Left colon (tissue), 2 donors: ENCODE measurements at regions not wholly inside any gene's neighbourhood (a gene's known extent, or its start where the extent isn't known, plus 50 kb on each side); places are given as distances from the start of the nearest gene placed in this dataset.
"Not testable (repeated sequence)": the region's sequence is repeated elsewhere in the genome, so short reads cannot be mapped to it uniquely, and the experiment has no call there.

Experiments
- ATAC-seq: fragments of 200-7000 bp; cut with Tn5 transposase; one replicate; pipeline ENCODE4 v1.9.1; 2020; ENCODE audit warnings: mild to moderate bottlenecking, moderate library complexity
- DNase-seq, 2 donors: peaks; one replicate each; pipeline ENCODE4 v3.0.0-alpha.2; 2020
- intact Hi-C, 2 donors: fragments of 100-400 bp; cut with DNase I in 1 of 2; cut with micrococcal nuclease in 1 of 2; formaldehyde crosslinking; loops; one replicate each; pipeline versions ENCODE4 v1.11.2 to v1.14.0; 2022; cut with DNase I, micrococcal nuclease
- donor health status: DM: no; HTN: no; CAD: no.
- donor health status: DM: yes; HTN: yes; CAD: no.

- ATAC-seq (no peak), DNase-seq (no peak)
- intact Hi-C loops = no loop called here
Observed at GRCh38 chr4:18166925-18167324, 145.4 kb upstream of the LCORL start.

DNA sequence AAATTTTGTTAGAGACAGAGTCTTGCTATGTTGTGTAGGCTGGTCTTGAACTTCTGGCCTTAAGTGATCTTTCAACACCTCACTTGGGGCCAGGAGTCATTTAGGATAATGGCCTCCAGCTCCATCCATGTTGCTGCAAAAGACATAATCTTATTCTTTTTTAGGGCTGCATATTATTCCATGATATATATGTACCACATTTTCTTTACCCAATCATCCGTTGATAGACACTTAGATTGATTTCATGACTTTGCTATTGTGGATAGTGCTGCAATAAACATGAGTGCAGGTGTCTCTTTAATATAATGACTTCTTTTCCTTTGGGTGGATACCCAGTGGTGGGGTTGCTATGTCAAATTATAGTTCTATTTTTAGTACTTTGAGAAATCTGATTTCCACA lies 140.9 kb upstream of the LCORL start:
- no peak for ATAC-seq
- no peak for DNase-seq
- intact Hi-C loops = no loop called here

- DNase-seq, intact Hi-C loops: not testable (repeated sequence)
Observed at GRCh38 chr4:18159117-18159912, 137.8 kb upstream of the LCORL start.

GRCh38 chr4:18155067-18156041 lies 133.8 kb upstream of the LCORL start:
- DNase-seq (no peak), ATAC-seq (peak; percentile 77)
- intact Hi-C loops = no loop called here

More at GRCh38 chr4:18159117-18159912, 137.8 kb upstream of the LCORL start:
- ATAC-seq = not testable (repeated sequence)

DNA sequence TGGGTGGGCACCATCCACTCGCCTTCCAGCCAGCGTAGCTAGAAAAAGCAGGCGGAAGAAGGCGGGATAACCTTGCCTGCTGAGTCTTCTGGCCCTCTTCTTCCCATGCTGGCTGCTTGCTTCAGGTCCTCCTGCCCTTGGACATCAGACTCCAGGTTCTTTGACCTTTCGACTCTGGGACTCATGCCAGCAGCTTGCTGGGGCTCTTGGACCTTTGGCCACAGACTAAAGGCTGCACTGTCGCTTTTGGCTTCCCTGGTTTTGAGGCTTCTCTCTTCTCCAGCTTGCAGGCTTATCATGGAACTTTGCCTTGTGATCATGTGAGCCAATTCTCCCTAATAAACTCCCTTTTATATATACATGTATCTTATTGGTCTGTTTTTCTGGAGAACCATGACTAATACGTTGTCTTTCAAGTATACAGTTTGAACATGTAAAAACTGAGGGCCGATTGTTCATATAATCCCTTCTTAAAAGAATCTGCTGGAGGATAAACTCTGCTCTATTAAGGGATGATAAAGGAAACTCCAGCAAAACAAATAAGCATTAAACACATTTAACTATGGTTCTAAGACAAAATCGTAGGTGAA lies 116.6 kb upstream of the LCORL start:
- DNase-seq (peak in 1 of 2 donors; percentile 45), ATAC-seq (peak; percentile 91)
- intact Hi-C loops = no loop called here

DNA sequence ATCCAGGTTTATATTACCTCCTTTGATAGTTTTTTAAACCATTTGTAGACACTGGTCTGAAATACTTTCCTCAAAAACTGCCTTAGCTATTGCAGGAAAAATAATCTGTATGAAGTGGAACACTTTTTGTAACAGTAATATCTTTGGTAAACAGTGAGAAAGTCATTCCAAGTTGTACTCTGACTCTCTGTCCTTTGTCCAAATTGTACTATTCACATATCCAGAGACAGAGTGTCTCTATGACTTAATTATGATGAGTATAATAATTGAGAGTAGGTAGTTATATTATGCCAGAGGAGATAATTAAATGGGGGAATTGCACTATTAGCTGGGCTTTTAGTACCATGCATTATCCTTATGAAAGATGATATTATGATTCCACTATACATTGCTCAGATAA lies 112.6 kb upstream of the LCORL start:
- intact Hi-C loops = no loop called here
- DNase-seq (no peak), ATAC-seq (no peak)

GRCh38 chr4:18130256-18130655 lies 108.7 kb upstream of the LCORL start:
- DNase-seq (no peak), ATAC-seq (no peak)
- intact Hi-C loops = no loop called here

DNA sequence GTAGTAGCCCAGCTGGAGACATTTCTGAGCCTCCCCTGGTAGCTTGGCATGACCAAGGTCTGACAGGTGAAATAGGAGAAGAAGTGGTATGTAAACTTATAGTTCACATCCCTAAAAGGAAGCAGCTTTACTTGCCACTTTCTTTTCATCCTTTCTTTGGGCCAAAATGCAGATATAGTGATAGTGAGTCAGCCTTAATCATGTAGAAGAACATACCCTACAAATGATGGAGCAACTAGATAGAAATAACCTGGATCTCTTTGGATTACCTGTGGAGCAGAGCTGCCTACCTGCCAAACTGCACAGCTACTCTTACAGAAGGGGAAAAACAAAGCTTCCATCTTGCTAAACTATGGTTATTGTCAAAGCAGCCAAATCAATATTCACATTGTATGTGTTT lies 106.7 kb upstream of the LCORL start:
- ATAC-seq (no peak), DNase-seq (no peak)
- intact Hi-C loops = no loop called here

DNA sequence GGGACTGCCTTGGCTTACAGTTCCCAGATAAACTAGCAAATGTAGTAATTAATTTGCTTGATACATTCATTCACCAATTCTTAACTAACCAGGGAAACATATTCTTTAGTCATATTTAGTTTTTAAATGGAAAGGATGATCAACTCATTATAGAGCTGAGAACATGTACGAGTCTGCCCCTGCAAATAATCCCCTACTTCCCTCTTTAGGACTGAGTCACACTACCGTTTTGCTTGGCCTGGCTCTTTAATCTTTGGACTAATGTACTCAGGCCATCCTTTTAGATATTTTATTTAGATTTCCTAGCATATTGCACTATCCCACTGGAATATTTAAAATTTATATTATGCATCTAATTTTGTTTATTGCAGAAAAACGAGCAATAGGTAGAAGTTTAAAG lies 105.5 kb upstream of the LCORL start:
- no peak for ATAC-seq

DNA sequence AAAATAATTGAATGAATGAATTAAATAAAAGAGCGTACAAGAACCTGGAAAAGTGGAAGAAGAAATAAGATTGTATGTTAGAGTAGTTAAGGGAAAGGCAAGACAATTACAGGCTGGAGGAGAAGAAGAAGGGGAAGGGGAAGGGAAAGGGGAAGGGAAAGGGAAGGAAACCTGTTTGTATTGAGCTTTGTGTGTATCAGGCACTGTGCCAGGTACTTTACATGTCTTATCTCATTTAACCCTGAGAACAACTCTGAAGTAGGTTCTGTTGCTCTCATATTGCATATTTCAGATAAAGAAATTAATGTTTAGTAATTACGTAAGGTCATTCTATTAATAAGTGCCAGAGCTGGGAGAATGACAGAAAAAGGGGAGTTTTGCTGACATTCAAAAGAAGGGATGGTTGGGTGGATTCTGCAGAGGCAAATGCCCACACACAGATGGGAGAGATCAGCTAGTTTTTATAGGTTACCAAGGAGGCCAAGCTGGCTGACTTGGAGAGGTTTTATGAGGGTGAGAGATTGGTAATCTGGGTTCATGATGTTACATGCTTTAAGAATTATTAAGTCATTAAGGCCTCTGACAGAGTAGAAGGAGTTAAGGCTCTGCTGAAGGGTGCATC lies 92.3 kb upstream of the LCORL start:
- intact Hi-C loops = no loop called here
- DNase-seq (no peak), ATAC-seq (no peak)

More for the DNA sequence above, 105.5 kb upstream of the LCORL start:
- DNase-seq = no peak
- intact Hi-C loops = no loop called here

- DNase-seq (no peak), ATAC-seq (no peak)
- intact Hi-C loops = no loop called here
Observed at GRCh38 chr4:18111081-18111480, 89.5 kb upstream of the LCORL start.

DNA sequence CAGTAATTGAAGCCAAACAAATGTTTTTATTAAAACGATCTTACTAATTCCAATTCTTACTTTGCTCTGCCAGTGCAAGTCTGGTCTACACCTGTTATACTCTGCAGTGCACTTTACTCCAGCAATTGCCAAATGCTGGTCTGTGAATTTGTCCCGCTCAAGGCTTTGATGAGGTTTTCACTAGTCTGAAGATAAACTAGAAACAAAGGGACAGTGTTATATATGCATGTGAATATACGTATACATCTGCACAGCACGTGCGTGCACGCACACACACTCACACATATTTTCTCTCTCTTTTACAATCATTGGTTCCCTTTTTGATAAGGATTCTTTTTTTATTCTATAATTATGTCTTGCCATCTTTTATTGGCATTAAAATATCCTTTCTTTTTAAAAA lies 88.5 kb upstream of the LCORL start:
- intact Hi-C loops = no loop called here
- DNase-seq = no peak
- ATAC-seq = peak; percentile 35

- intact Hi-C loops = no loop called here
- ATAC-seq (no peak), DNase-seq (no peak)
Observed at GRCh38 chr4:18109676-18110075, 88.1 kb upstream of the LCORL start.

DNA sequence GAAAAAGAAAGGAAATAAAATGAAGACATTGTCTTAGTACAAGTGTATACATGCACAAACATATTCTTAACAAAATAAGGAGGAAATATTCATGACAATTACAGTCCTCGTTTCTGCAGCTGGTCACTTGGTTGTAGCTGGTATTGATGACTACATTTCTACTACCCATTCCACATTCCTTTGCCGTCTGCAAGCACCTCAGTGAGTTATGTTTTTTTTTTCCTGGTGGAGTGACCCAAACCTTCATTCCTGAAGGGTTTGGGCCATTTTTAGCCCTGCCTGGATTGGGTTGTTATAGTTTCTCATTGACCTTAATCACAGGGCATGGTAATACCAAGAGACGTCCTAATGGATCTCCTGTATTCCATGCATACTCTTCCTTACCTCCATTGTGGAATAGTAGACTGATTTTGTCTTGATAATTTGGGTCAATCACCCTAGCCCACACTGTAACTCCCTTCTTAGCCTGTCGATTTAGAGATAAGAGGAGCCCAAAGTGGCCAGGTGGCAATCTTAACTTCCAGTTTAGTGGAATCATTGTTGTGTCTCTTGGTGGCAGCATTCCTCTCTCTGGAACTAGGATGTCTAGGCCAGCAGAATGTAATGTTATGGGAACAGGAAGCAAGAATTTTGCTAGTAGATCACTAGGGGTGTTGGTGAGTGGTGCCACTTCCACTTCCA lies 86.4 kb upstream of the LCORL start:
- intact Hi-C loops = not testable (repeated sequence)

GRCh38 chr4:18106620-18107019 lies 85.1 kb upstream of the LCORL start:
- ATAC-seq = peak; percentile 88
- peak; percentile 62 to 65 for DNase-seq
- intact Hi-C loops = no loop called here

More for the DNA sequence above, 86.4 kb upstream of the LCORL start:
- not testable (repeated sequence) for ATAC-seq, DNase-seq

- DNase-seq (no peak), ATAC-seq (peak; percentile 71)
Observed at GRCh38 chr4:18105030-18106011, 83.8 kb upstream of the LCORL start.

GRCh38 chr4:18103876-18104605 lies 82.5 kb upstream of the LCORL start:
- intact Hi-C loops = no loop called here
- ATAC-seq (no peak), DNase-seq (no peak)

More at GRCh38 chr4:18105030-18106011, 83.8 kb upstream of the LCORL start:
- intact Hi-C loops = no loop called here
